ENCODE measurements at regions not wholly inside any gene's neighbourhood (a gene's known extent, or its start where the extent isn't known, plus 50 kb on each side); places are given as distances from the start of the nearest gene placed in this dataset.
"Not testable (repeated sequence)": the region's sequence is repeated elsewhere in the genome, so short reads cannot be mapped to it uniquely, and the experiment has no call there.

- not testable (repeated sequence) for H3K27me3 ChIP-seq (ENCODE audit: insufficient read depth, low read length); H3K9ac ChIP-seq (ENCODE audit: low read depth, low read length); H3K9me3 ChIP-seq (ENCODE audit: insufficient read depth, low read depth, low read length); H3K4me3 ChIP-seq (ENCODE audit: low read length); H3K27ac ChIP-seq (ENCODE audit: low read depth, low read length); H3K36me3 ChIP-seq (ENCODE audit: insufficient read depth, low read length); H3K4me1 ChIP-seq (ENCODE audit: insufficient read depth, low read length)
- 100% methylated on average over 1 of the region's 3 CpGs for WGBS
These were observed 60.0 kb upstream of the GPC3 start for GRCh38 chrX:134045372-134045771.

GRCh38 chrX:134067107-134067506 is 81.7 kb upstream of the GPC3 start:
- not testable (repeated sequence) for H3K9me3 ChIP-seq (ENCODE audit: insufficient read depth, low read depth, low read length); H3K27ac ChIP-seq (ENCODE audit: low read depth, low read length); H3K4me1 ChIP-seq (ENCODE audit: insufficient read depth, low read length); H3K4me3 ChIP-seq (ENCODE audit: low read length); H3K27me3 ChIP-seq (ENCODE audit: insufficient read depth, low read length); H3K36me3 ChIP-seq (ENCODE audit: insufficient read depth, low read length); H3K9ac ChIP-seq (ENCODE audit: low read depth, low read length)
- WGBS: no CpG with 5 or more reads among the region's 3 CpGs

GRCh38 chrX:134071899-134072298 is 86.5 kb upstream of the GPC3 start:
- H3K36me3 ChIP-seq (ENCODE audit: insufficient read depth, low read length); H3K4me3 ChIP-seq (ENCODE audit: low read length); H3K27ac ChIP-seq (ENCODE audit: low read depth, low read length); H3K4me1 ChIP-seq (ENCODE audit: insufficient read depth, low read length); H3K9ac ChIP-seq (ENCODE audit: low read depth, low read length); H3K9me3 ChIP-seq (ENCODE audit: insufficient read depth, low read depth, low read length); H3K27me3 ChIP-seq (ENCODE audit: insufficient read depth, low read length): not testable (repeated sequence)
- 76% methylated on average over 6 of the region's 6 CpGs for WGBS

DNA sequence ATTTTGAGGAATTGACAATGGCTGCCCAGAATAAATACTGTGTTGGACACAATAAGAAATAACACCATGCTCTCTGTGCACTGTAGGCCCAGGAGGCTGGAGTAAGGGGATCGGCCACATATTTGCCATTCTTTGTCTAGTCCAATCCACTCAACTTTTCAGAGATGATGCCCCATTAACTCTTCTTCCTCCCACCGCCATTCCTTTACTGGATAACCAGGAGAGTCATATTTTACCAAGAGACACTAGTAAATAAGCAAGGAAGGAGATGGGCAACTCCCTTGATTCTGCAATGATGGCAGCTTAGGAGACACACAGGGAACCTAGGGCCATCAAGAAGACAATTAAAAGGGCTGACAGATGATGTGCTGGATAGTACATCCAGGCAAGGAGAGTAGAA is 87.9 kb upstream of the GPC3 start:
- H3K9me3 ChIP-seq (ENCODE audit: insufficient read depth, low read depth, low read length): peaks cover 10% of the 10 kb centered on the region; the same call in 1 of the 2 replicates
- H3K9ac ChIP-seq (ENCODE audit: low read depth, low read length): no peak overlapping the region
- 95% methylated on average over 1 of the region's 2 CpGs for WGBS
- H3K4me1 ChIP-seq (ENCODE audit: insufficient read depth, low read length): no peaks in the 10 kb centered on the region
- no peak overlapping the region for H3K27ac ChIP-seq (ENCODE audit: low read depth, low read length)
- no peak overlapping the region for H3K4me3 ChIP-seq (ENCODE audit: low read length)
- no peaks in the 10 kb centered on the region for H3K27me3 ChIP-seq (ENCODE audit: insufficient read depth, low read length)
- H3K36me3 ChIP-seq (ENCODE audit: insufficient read depth, low read length): no peaks in the 10 kb centered on the region

GRCh38 chrX:134074151-134074550 is 88.8 kb upstream of the GPC3 start:
- Histone ChIP-seq H3K27me3 (ENCODE audit: insufficient read depth, low read length) (no peaks in the 10 kb centered on the region), H3K9ac (ENCODE audit: low read depth, low read length) (no peak overlapping the region), H3K4me3 (ENCODE audit: low read length) (no peak overlapping the region), H3K9me3 (ENCODE audit: insufficient read depth, low read depth, low read length) (peaks cover 14% of the 10 kb centered on the region), H3K36me3 (ENCODE audit: insufficient read depth, low read length) (no peaks in the 10 kb centered on the region), H3K4me1 (ENCODE audit: insufficient read depth, low read length) (no peaks in the 10 kb centered on the region), H3K27ac (ENCODE audit: low read depth, low read length) (no peak overlapping the region)
- WGBS: 88% methylated on average over 3 of the region's 3 CpGs

- Histone ChIP-seq H3K27me3 (ENCODE audit: insufficient read depth, low read length) (no peaks in the 10 kb centered on the region), H3K4me1 (ENCODE audit: insufficient read depth, low read length) (no peaks in the 10 kb centered on the region)
These were observed 90.7 kb upstream of the GPC3 start for GRCh38 chrX:134075894-134076718.

DNA sequence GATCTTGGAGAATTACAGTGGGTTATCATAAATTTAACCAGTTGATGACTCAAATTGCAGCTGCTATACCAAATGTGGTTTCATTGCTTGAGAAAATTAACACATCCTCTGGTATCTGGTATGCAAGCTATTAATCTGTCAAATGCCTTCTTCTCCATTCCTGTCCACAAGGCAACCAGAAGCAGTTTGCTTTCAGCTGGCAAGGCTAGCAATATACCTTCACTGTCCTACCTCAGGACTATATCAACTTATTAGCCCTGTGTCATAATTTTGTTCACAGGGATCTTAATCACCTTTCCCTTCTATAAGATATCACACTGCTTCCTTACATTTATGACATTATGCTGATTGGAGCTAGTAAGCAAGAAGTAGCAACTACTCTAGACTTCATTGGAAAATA is 110.0 kb upstream of the GPC3 start:
- H3K36me3 ChIP-seq (ENCODE audit: insufficient read depth, low read length): no peaks in the 10 kb centered on the region
- H3K4me1 ChIP-seq (ENCODE audit: insufficient read depth, low read length): no peaks in the 10 kb centered on the region
- H3K9me3 ChIP-seq (ENCODE audit: insufficient read depth, low read depth, low read length): no peaks in the 10 kb centered on the region
- no peak overlapping the region for H3K27ac ChIP-seq (ENCODE audit: low read depth, low read length)
- no peak overlapping the region for H3K9ac ChIP-seq (ENCODE audit: low read depth, low read length)
- no peaks in the 10 kb centered on the region for H3K27me3 ChIP-seq (ENCODE audit: insufficient read depth, low read length)
- no peak overlapping the region for H3K4me3 ChIP-seq (ENCODE audit: low read length)

More at GRCh38 chrX:134075894-134076718, 90.7 kb upstream of the GPC3 start:
- Histone ChIP-seq H3K36me3 (ENCODE audit: insufficient read depth, low read length) (no peaks in the 10 kb centered on the region), H3K9me3 (ENCODE audit: insufficient read depth, low read depth, low read length) (peaks cover 18% of the 10 kb centered on the region), H3K9ac (ENCODE audit: low read depth, low read length) (no peak overlapping the region), H3K27ac (ENCODE audit: low read depth, low read length) (no peak overlapping the region), H3K4me3 (ENCODE audit: low read length) (no peak overlapping the region)
- WGBS: 93% methylated on average over 26 of the region's 26 CpGs

GRCh38 chrX:134101636-134102035 is 116.2 kb upstream of the GPC3 start:
- Histone ChIP-seq H3K27ac (ENCODE audit: low read depth, low read length) (no peak overlapping the region), H3K9me3 (ENCODE audit: insufficient read depth, low read depth, low read length) (no peaks in the 10 kb centered on the region), H3K27me3 (ENCODE audit: insufficient read depth, low read length) (no peaks in the 10 kb centered on the region), H3K4me1 (ENCODE audit: insufficient read depth, low read length) (no peaks in the 10 kb centered on the region), H3K9ac (ENCODE audit: low read depth, low read length) (no peak overlapping the region), H3K4me3 (ENCODE audit: low read length) (no peak overlapping the region), H3K36me3 (ENCODE audit: insufficient read depth, low read length) (no peaks in the 10 kb centered on the region)

- H3K36me3 ChIP-seq (ENCODE audit: insufficient read depth, low read length): no peaks in the 10 kb centered on the region
- no peaks in the 10 kb centered on the region for H3K4me1 ChIP-seq (ENCODE audit: insufficient read depth, low read length)
- H3K4me3 ChIP-seq (ENCODE audit: low read length): no peak overlapping the region
- H3K9me3 ChIP-seq (ENCODE audit: insufficient read depth, low read depth, low read length): no peaks in the 10 kb centered on the region
- WGBS: 100% methylated on average over 3 of the region's 3 CpGs
- no peak overlapping the region for H3K9ac ChIP-seq (ENCODE audit: low read depth, low read length)
- no peak overlapping the region for H3K27ac ChIP-seq (ENCODE audit: low read depth, low read length)
- no peaks in the 10 kb centered on the region for H3K27me3 ChIP-seq (ENCODE audit: insufficient read depth, low read length)
These were observed 121.7 kb upstream of the CCDC160 start for GRCh38 chrX:134115270-134115669.

DNA sequence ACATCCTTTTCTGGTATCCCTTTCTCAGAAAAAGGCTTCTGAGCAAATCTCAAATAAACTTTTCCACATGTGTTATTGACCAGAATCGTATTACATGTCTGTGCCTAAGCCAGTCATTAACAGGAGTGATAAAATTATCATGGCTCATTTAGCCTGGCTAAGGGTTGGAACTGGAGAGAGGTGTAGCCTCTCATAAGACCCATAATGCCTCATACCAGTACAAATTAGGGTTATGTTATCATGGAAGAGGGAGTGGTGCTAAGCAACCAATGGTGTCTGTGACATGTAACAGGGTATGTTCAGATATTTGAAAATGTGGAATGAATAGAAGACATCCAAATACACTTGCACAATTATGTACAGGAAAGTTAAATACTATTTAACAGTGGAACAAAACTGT is 99.6 kb upstream of the CCDC160 start:
- H3K4me3 ChIP-seq (ENCODE audit: low read length): no peak overlapping the region
- H3K27me3 ChIP-seq (ENCODE audit: insufficient read depth, low read length): no peaks in the 10 kb centered on the region
- no peak overlapping the region for H3K9ac ChIP-seq (ENCODE audit: low read depth, low read length)
- H3K36me3 ChIP-seq (ENCODE audit: insufficient read depth, low read length): no peaks in the 10 kb centered on the region
- H3K27ac ChIP-seq (ENCODE audit: low read depth, low read length): no peak overlapping the region
- H3K4me1 ChIP-seq (ENCODE audit: insufficient read depth, low read length): peaks cover 11% of the 10 kb centered on the region; the same call in 1 of the 2 replicates
- no peaks in the 10 kb centered on the region for H3K9me3 ChIP-seq (ENCODE audit: insufficient read depth, low read depth, low read length)
- WGBS: 50% methylated on average over 1 of the region's 1 CpG

DNA sequence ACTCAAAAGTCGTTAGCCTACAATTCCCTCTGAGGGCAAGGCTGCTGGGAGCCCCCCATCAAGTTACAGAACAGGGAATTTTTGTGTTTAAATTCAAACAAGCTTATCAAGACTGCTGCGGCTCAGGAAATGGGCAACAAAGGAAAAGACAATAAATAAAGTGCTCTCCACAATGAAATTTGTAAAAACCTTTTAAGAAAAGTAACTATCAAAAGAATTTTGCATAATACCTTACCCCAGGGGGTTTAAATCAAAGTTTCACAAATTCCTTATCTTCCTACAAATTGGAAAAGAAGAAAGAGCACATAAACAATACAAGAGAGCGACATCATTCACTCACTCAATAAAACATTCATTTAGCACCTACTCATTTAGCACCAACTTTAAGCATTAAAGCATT is 97.9 kb upstream of the CCDC160 start:
- Histone ChIP-seq H3K4me1 (ENCODE audit: insufficient read depth, low read length) (peaks cover 11% of the 10 kb centered on the region; the same call in 1 of the 2 replicates), H3K9ac (ENCODE audit: low read depth, low read length) (no peak overlapping the region), H3K27me3 (ENCODE audit: insufficient read depth, low read length) (no peaks in the 10 kb centered on the region), H3K9me3 (ENCODE audit: insufficient read depth, low read depth, low read length) (no peaks in the 10 kb centered on the region), H3K27ac (ENCODE audit: low read depth, low read length) (no peak overlapping the region), H3K36me3 (ENCODE audit: insufficient read depth, low read length) (no peaks in the 10 kb centered on the region), H3K4me3 (ENCODE audit: low read length) (no peak overlapping the region)
- 27% methylated on average over 2 of the region's 3 CpGs for WGBS

GRCh38 chrX:134144231-134144630 is 92.8 kb upstream of the CCDC160 start:
- H3K4me3 ChIP-seq (ENCODE audit: low read length): no peak overlapping the region
- H3K27me3 ChIP-seq (ENCODE audit: insufficient read depth, low read length): no peaks in the 10 kb centered on the region
- H3K27ac ChIP-seq (ENCODE audit: low read depth, low read length): no peak overlapping the region
- peaks cover 5% of the 10 kb centered on the region; the same call in 1 of the 2 replicates for H3K4me1 ChIP-seq (ENCODE audit: insufficient read depth, low read length)
- no peaks in the 10 kb centered on the region for H3K36me3 ChIP-seq (ENCODE audit: insufficient read depth, low read length)
- no peaks in the 10 kb centered on the region for H3K9me3 ChIP-seq (ENCODE audit: insufficient read depth, low read depth, low read length)
- no CpG with 5 or more reads among the region's 1 CpG for WGBS
- H3K9ac ChIP-seq (ENCODE audit: low read depth, low read length): no peak overlapping the region

Data from HUES64 (cell line).